ENCODE measurements at regions not wholly inside any gene's neighbourhood (a gene's known extent, or its start where the extent isn't known, plus 50 kb on each side); places are given as distances from the start of the nearest gene placed in this dataset.

DNA sequence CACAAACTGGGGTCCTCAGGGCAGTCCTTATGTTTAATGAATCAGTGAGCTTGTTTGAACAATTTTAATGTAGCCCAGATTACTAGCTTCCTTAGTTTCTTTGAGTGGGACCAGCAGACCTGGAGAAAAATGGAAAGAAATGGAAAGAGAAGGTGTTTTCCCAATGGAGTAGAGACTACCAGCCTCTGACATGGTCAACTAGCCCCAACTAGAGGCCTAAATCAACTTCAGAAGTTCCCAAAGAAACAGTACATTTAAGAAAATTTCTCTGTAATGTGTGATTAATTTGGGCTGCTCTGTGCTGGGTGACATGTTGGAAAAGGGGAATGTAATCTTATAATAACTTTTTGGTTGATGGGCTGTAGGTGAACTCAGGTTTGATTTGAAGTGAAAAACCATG is 310.9 kb downstream of the MFSD1 start:
- Histone ChIP-seq H3K4me1 (no peaks in the 10 kb centered on the region), H3K36me3 (no peaks in the 10 kb centered on the region), H3K27me3 (no peaks in the 10 kb centered on the region), H3K9me3 (no peaks in the 10 kb centered on the region), H3K4me3 (no peak overlapping the region), H3K27ac (no peak overlapping the region)
- no peak for TF ChIP-seq POLR2A (IDR thresholded peaks at IDR 0.05)
- TF ChIP-seq POLR2AphosphoS5 (IDR thresholded peaks at IDR 0.05) = no peak
- TF ChIP-seq, protein P1, sequence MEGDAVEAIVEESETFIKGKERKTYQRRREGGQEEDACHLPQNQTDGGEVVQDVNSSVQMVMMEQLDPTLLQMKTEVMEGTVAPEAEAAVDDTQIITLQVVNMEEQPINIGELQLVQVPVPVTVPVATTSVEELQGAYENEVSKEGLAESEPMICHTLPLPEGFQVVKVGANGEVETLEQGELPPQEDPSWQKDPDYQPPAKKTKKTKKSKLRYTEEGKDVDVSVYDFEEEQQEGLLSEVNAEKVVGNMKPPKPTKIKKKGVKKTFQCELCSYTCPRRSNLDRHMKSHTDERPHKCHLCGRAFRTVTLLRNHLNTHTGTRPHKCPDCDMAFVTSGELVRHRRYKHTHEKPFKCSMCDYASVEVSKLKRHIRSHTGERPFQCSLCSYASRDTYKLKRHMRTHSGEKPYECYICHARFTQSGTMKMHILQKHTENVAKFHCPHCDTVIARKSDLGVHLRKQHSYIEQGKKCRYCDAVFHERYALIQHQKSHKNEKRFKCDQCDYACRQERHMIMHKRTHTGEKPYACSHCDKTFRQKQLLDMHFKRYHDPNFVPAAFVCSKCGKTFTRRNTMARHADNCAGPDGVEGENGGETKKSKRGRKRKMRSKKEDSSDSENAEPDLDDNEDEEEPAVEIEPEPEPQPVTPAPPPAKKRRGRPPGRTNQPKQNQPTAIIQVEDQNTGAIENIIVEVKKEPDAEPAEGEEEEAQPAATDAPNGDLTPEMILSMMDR (IDR thresholded peaks at IDR 0.05) = no peak
- TF ChIP-seq EP300 (IDR thresholded peaks at IDR 0.05) = no peak
- ATAC-seq = no peak

DNA sequence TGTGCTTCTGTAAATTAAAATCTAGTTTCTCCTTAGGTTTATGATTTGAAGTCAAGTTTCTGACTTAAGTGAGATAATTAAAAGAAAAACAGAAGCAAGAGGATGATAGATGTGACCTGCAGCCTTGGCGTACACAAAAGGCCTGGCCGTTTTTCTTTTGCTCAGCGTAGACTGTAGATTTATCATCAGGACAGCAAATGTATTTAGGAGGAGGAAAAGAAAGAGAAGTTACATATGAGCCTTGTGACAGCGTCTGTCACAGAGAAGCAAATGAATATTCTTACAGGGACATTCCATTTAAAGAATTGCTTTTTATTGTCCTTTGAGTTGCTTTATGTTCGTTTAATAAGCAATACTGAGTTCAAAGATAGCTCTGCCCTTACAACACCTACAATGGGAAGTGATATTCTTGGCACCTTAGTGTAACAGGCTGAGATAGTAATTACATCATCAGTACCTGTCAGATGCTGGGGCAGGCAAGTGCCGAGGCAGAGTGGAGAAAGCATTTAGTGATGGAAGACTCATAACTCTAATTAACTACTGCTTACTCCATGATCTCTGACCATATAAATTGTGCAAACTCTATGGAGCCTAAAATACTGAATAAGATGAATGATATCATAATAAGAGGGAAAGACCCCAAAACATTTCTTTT is 311.5 kb downstream of the MFSD1 start:
- H3K4me1 ChIP-seq = no peaks in the 10 kb centered on the region
- ATAC-seq = no peak
- no peaks in the 10 kb centered on the region for H3K9me3 ChIP-seq
- no peaks in the 10 kb centered on the region for H3K36me3 ChIP-seq
- no peak for TF ChIP-seq POLR2AphosphoS5 (IDR thresholded peaks at IDR 0.05)
- TF ChIP-seq, protein P1 (IDR thresholded peaks at IDR 0.05) = no peak
- TF ChIP-seq POLR2A (IDR thresholded peaks at IDR 0.05) = no peak
- TF ChIP-seq EP300 (IDR thresholded peaks at IDR 0.05) = no peak
- H3K4me3 ChIP-seq = no peak overlapping the region
- H3K27ac ChIP-seq = no peak overlapping the region
- 25 to 30% methylated on average over 5 to 6 of the region's 6 CpGs for WGBS, 2 donors (ENCODE audit: low coverage in 1 of 2)
- H3K27me3 ChIP-seq = no peaks in the 10 kb centered on the region

DNA sequence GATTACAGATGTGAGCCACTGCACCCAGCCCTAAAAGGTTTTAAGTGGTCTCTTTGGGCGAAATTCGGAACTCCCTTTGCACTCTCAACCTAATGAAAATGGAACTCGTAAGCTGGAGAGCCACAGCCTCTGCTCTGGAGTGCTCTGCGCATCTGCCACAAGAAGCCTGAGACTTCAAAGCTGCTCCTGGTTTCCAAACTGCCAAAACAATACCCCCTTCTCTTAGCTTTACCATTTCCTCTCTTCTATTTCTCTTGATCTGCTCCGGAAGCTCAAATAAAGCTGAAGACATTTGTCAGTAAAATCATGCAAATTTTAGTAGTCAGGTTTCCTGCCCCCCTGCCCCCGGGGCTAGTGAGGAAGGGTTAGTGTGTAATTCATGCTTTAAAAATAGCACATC is 312.7 kb downstream of the MFSD1 start:
- TF ChIP-seq POLR2A (IDR thresholded peaks at IDR 0.05) (no peak), POLR2AphosphoS5 (IDR thresholded peaks at IDR 0.05) (no peak), EP300 (IDR thresholded peaks at IDR 0.05) (no peak)
- TF ChIP-seq, protein P1 (IDR thresholded peaks at IDR 0.05) = no peak
- no peak for ATAC-seq
- 47 to 75% methylated on average over 5 to 6 of the region's 6 CpGs for WGBS, 2 donors (ENCODE audit: low coverage in 1 of 2)
- H3K4me1 ChIP-seq = no peaks in the 10 kb centered on the region
- H3K4me3 ChIP-seq = no peak overlapping the region
- H3K36me3 ChIP-seq = no peaks in the 10 kb centered on the region
- H3K27ac ChIP-seq = no peak overlapping the region
- H3K27me3 ChIP-seq = no peaks in the 10 kb centered on the region
- H3K9me3 ChIP-seq = no peaks in the 10 kb centered on the region

DNA sequence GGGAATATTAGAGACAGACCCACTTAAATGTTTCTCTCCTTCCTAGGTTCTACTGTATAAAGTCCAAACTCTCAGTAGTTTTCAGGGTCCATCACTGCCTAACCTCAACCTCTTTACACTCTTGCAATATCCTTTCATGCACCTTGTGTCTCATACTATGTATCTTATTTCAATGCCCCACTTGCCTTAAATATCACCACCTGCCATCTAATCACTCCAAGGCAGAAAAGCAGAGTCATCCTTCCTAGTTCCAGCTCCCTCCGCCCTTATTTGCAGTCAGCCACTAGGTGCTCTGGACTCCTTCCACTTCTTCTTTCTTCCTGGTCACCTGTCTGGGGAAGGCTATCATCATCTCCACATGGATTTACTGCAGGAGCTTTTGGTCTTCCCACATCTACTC is 322.0 kb downstream of the MFSD1 start:
- Histone ChIP-seq H3K36me3 (no peaks in the 10 kb centered on the region), H3K4me3 (no peak overlapping the region), H3K27me3 (no peaks in the 10 kb centered on the region), H3K27ac (no peak overlapping the region), H3K9me3 (no peaks in the 10 kb centered on the region), H3K4me1 (no peaks in the 10 kb centered on the region)
- WGBS, 2 donors (ENCODE audit: low coverage in 1 of 2) = 91 to 94% methylated on average over 1 of the region's 1 CpG
- no peak for TF ChIP-seq EP300 (IDR thresholded peaks at IDR 0.05)
- TF ChIP-seq POLR2AphosphoS5 (IDR thresholded peaks at IDR 0.05) = no peak
- no peak for TF ChIP-seq POLR2A (IDR thresholded peaks at IDR 0.05)
- TF ChIP-seq, protein P1 (IDR thresholded peaks at IDR 0.05) = no peak
- no peak for ATAC-seq

DNA sequence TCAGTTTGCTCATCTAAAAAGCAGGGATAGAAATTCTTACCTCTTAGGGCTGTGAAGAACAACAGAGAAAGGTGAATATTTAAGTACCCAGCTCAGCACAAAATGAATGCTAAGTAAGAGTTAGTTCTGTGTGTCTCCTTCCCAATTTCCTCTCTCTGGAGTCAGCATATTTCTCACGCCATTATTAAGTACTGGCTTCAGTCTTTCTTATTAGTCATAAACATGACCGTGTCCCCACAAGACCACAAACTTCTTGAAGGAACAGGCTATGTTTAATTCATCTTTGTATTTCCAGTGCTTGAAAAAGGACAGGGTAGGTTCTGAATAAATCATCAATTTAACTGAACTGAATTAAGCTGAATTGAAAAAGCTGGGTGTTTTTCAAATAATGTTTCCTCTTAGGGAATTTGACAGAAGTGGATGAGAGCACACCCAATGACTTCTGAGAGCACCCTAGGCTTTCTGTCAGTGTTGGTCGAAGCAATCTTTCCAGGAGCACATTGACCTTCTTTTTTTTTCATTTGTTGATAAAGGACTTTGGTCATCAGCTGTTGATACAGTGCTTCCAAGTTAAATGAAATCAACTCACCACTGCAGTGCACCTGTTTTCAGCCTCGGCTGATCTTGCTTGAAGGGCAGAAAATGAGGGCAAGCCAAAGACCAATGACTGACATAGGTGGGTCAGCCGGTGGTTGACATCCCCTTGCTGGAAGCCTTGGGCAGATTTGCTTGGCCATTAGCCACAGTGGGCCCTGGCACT is 324.6 kb downstream of the MFSD1 start:
- H3K9me3 ChIP-seq = no peaks in the 10 kb centered on the region
- no peak overlapping the region for H3K27ac ChIP-seq
- H3K27me3 ChIP-seq = no peaks in the 10 kb centered on the region
- TF ChIP-seq EP300 (IDR thresholded peaks at IDR 0.05) (no peak), POLR2A (IDR thresholded peaks at IDR 0.05) (no peak), POLR2AphosphoS5 (IDR thresholded peaks at IDR 0.05) (no peak)
- TF ChIP-seq, protein P1 (IDR thresholded peaks at IDR 0.05) = no peak
- H3K36me3 ChIP-seq = no peaks in the 10 kb centered on the region
- ATAC-seq = no peak
- WGBS, 2 donors (ENCODE audit: low coverage in 1 of 2) = 52 to 66% methylated on average over 2 to 4 of the region's 5 CpGs
- H3K4me1 ChIP-seq = no peaks in the 10 kb centered on the region
- H3K4me3 ChIP-seq = no peak overlapping the region

Data from gastroesophageal sphincter (tissue), 4 donors.